HG03159 (cell line): ENCODE measurements at regions not wholly inside any gene's neighbourhood (a gene's known extent, or its start where the extent isn't known, plus 50 kb on each side); places are given as distances from the start of the nearest gene placed in this dataset.
"Not testable (repeated sequence)": the region's sequence is repeated elsewhere in the genome, so short reads cannot be mapped to it uniquely, and the experiment has no call there.

Experiments
- ATAC-seq: cut with Tn5 transposase; IDR thresholded peaks from one replicate; pipeline ENCODE4 v1.9.1; 2021; ENCODE audit warnings: mild to moderate bottlenecking, moderate library complexity; ENCODE audit not compliant: unreplicated experiment

- ATAC-seq: no peak
These were observed 529.2 kb upstream of the ATP2B1 start for GRCh38 chr12:90237841-90238240.

- ATAC-seq: no peak
These were observed 527.0 kb upstream of the ATP2B1 start for GRCh38 chr12:90235642-90236041.

- no peak for ATAC-seq
These were observed 525.8 kb upstream of the ATP2B1 start for GRCh38 chr12:90234472-90234871.

GRCh38 chr12:90233168-90234100 lies 524.8 kb upstream of the ATP2B1 start:
- ATAC-seq: no peak

GRCh38 chr12:90229407-90230170 lies 521.0 kb upstream of the ATP2B1 start:
- no peak for ATAC-seq

GRCh38 chr12:90226211-90226610 lies 517.6 kb upstream of the ATP2B1 start:
- ATAC-seq: no peak

GRCh38 chr12:90216815-90217214 lies 508.2 kb upstream of the ATP2B1 start:
- no peak for ATAC-seq

- ATAC-seq: no peak
These were observed 507.4 kb upstream of the ATP2B1 start for GRCh38 chr12:90216020-90216552.

GRCh38 chr12:90211017-90211416 lies 502.4 kb upstream of the ATP2B1 start:
- ATAC-seq: no peak

- ATAC-seq: no peak
These were observed 500.4 kb upstream of the ATP2B1 start for GRCh38 chr12:90209029-90209428.

- ATAC-seq: not testable (repeated sequence)
These were observed 499.7 kb upstream of the ATP2B1 start for GRCh38 chr12:90208379-90208778.

GRCh38 chr12:90207799-90208198 lies 499.2 kb upstream of the ATP2B1 start:
- ATAC-seq: no peak

GRCh38 chr12:90205165-90205564 lies 496.5 kb upstream of the ATP2B1 start:
- no peak for ATAC-seq

- no peak for ATAC-seq
These were observed 494.9 kb upstream of the ATP2B1 start for GRCh38 chr12:90203556-90203955.

GRCh38 chr12:90199006-90199405 lies 490.4 kb upstream of the ATP2B1 start:
- ATAC-seq: no peak

GRCh38 chr12:90193500-90193899 lies 484.9 kb upstream of the ATP2B1 start:
- no peak for ATAC-seq

- ATAC-seq: no peak
These were observed 480.2 kb upstream of the ATP2B1 start for GRCh38 chr12:90188857-90189256.

- no peak for ATAC-seq
These were observed 474.6 kb upstream of the ATP2B1 start for GRCh38 chr12:90183201-90183600.

GRCh38 chr12:90181216-90181615 lies 472.6 kb upstream of the ATP2B1 start:
- no peak for ATAC-seq

GRCh38 chr12:90174956-90175355 lies 466.3 kb upstream of the ATP2B1 start:
- ATAC-seq: no peak

- no peak for ATAC-seq
These were observed 465.5 kb upstream of the ATP2B1 start for GRCh38 chr12:90174198-90174510.
